Astrocyte (in vitro differentiated cells and primary cell): ENCODE measurements at regions not wholly inside any gene's neighbourhood (a gene's known extent, or its start where the extent isn't known, plus 50 kb on each side); places are given as distances from the start of the nearest gene placed in this dataset.

Experiments used
- CTCF ChIP-seq: IDR thresholded peaks from 2 replicates; pipeline ENCODE4 v1.5.1; 2011; ENCODE audit warnings: low read depth, mild to moderate bottlenecking, inconsistent platforms, low read length, moderate library complexity; ENCODE audit not compliant: insufficient read depth
- EZH2 ChIP-seq: IDR thresholded peaks from 2 replicates; pipeline ENCODE4 v1.6.1; 2012; ENCODE audit warnings: mild to moderate bottlenecking, low read length, inconsistent platforms; ENCODE audit not compliant: insufficient read depth

- TF ChIP-seq CTCF = no peak
- no peak for TF ChIP-seq EZH2
Observed at GRCh38 chr18:54774423-54774822, 53.9 kb upstream of the RAB27B start.
